ENCODE measurements at regions not wholly inside any gene's neighbourhood (a gene's known extent, or its start where the extent isn't known, plus 50 kb on each side); places are given as distances from the start of the nearest gene placed in this dataset.

GRCh38 chr15:101573951-101574350 is 78.2 kb downstream of the TM2D3 start:
- in situ Hi-C loops (cut with HindIII; ENCODE audit: extremely low pct_ligation_motif_present, low pct_unique_long_range_greater_than_20kb), result no loop called here
- intact Hi-C loops (cut with micrococcal nuclease; ENCODE audit: unreplicated experiment), result no loop called here
- no peaks in the 10 kb centered on the region for H4K20me1 ChIP-seq (ENCODE audit: insufficient read depth, low read length)
- ChIA-PET CTCF (ENCODE audit: low intra/inter-chr PET ratio, low total read pairs) (no interaction called here), POLR2A (no interaction called here)
- no peak overlapping the region for H3K27ac ChIP-seq (ENCODE audit: extremely low read length, insufficient read depth, low read length)
- no peaks in the 10 kb centered on the region for H3K36me3 ChIP-seq (replicated peaks in 1 of 2; ENCODE audit: control insufficient read depth in 1 of 2, insufficient read depth in 2 of 2, low read length in 2 of 2)
- peaks cover 0 to 5% of the 10 kb centered on the region in 2 experiments; a peak in 2 of 5 replicates for H3K27me3 ChIP-seq (ENCODE audit: control insufficient read depth in 1 of 2, insufficient read depth in 2 of 2, low read length in 2 of 2)
- no peak for TF ChIP-seq ZFP36L2 (CRISPR knock-in tag; IDR thresholded peaks at IDR 0.05)
- TF ChIP-seq ZNF800 (CRISPR knock-in tag; IDR thresholded peaks at IDR 0.05), result no peak
- no peak for TF ChIP-seq LBX2 (CRISPR knock-in tag; IDR thresholded peaks at IDR 0.05; ENCODE audit: borderline replicate concordance)
- TF ChIP-seq MAFF (IDR thresholded peaks at IDR 0.05; ENCODE audit: low read depth, low read length), result no peak
- no peak for TF ChIP-seq ZNF746 (CRISPR knock-in tag; IDR thresholded peaks at IDR 0.05)
- TF ChIP-seq RFXAP (CRISPR knock-in tag; IDR thresholded peaks at IDR 0.05; ENCODE audit: borderline replicate concordance), result no peak
- TF ChIP-seq ZNF580 (CRISPR knock-in tag; IDR thresholded peaks at IDR 0.05; ENCODE audit: borderline replicate concordance, low read depth), result no peak
- H3K9me3 ChIP-seq (ENCODE audit: low read length), result no peaks in the 10 kb centered on the region
- no peak overlapping the region for H2AFZ ChIP-seq (ENCODE audit: low read length)
- H3K79me2 ChIP-seq (ENCODE audit: insufficient read depth, low read length), result no peaks in the 10 kb centered on the region
- H3K9ac ChIP-seq (ENCODE audit: insufficient read depth, low read depth, low read length), result no peak overlapping the region
- 62% methylated on average over 3 of the region's 3 CpGs for WGBS (ENCODE audit: low lambda C conversion rate)
- no TSS peak for BruUV-seq (replicated peaks)
- DNase-seq (ENCODE audit: low spot score), result no peak
- FAIRE-seq, result no peak
- H3K4me2 ChIP-seq (ENCODE audit: low read depth, low read length), result no peak overlapping the region
- peaks cover 16% of the 10 kb centered on the region for H3K4me1 ChIP-seq (ENCODE audit: insufficient read depth, low read length)
- no peak overlapping the region for H3K4me3 ChIP-seq (replicated peaks in 1 of 3; ENCODE audit: insufficient read depth in 1 of 3, low read depth in 2 of 3, low read length in 3 of 3)
- ATAC-seq, result no peak

- H3K27me3 ChIP-seq (ENCODE audit: control insufficient read depth in 1 of 2, insufficient read depth in 2 of 2, low read length in 2 of 2), result peaks cover 0 to 10% of the 10 kb centered on the region in 2 experiments; a peak in 1 of 5 replicates
- ATAC-seq (no peak), FAIRE-seq (no peak), DNase-seq (ENCODE audit: low spot score) (no peak)
- no peaks in the 10 kb centered on the region for H3K36me3 ChIP-seq (replicated peaks in 1 of 2; ENCODE audit: control insufficient read depth in 1 of 2, insufficient read depth in 2 of 2, low read length in 2 of 2)
- H3K27ac ChIP-seq (ENCODE audit: extremely low read length, insufficient read depth, low read length), result no peak overlapping the region
- in situ Hi-C loops (cut with HindIII; ENCODE audit: extremely low pct_ligation_motif_present, low pct_unique_long_range_greater_than_20kb), result no loop called here
- H3K79me2 ChIP-seq (ENCODE audit: insufficient read depth, low read length), result no peaks in the 10 kb centered on the region
- BruUV-seq (replicated peaks), result no TSS peak
- no peak overlapping the region for H3K4me3 ChIP-seq (replicated peaks in 1 of 3; ENCODE audit: insufficient read depth in 1 of 3, low read depth in 2 of 3, low read length in 3 of 3)
- ChIA-PET CTCF (ENCODE audit: low intra/inter-chr PET ratio, low total read pairs) (no interaction called here), POLR2A (no interaction called here)
- H2AFZ ChIP-seq (ENCODE audit: low read length), result no peak overlapping the region
- no peak overlapping the region for H3K4me2 ChIP-seq (ENCODE audit: low read depth, low read length)
- intact Hi-C loops (cut with micrococcal nuclease; ENCODE audit: unreplicated experiment), result no loop called here
- no peaks in the 10 kb centered on the region for H3K9me3 ChIP-seq (ENCODE audit: low read length)
- no peaks in the 10 kb centered on the region for H4K20me1 ChIP-seq (ENCODE audit: insufficient read depth, low read length)
- H3K9ac ChIP-seq (ENCODE audit: insufficient read depth, low read depth, low read length), result no peak overlapping the region
- H3K4me1 ChIP-seq (ENCODE audit: insufficient read depth, low read length), result peaks cover 10% of the 10 kb centered on the region
- TF ChIP-seq ZNF350 (CRISPR knock-in tag; IDR thresholded peaks at IDR 0.05; ENCODE audit: borderline replicate concordance, low read depth) (no peak), ZNF577 (CRISPR knock-in tag; IDR thresholded peaks at IDR 0.05; ENCODE audit: borderline replicate concordance, low read depth) (no peak), MIER3 (CRISPR knock-in tag; IDR thresholded peaks at IDR 0.05; ENCODE audit: borderline replicate concordance) (no peak), EP300 (IDR thresholded peaks at IDR 0.05; ENCODE audit: low read depth in 2 of 2, low read length in 2 of 2) (no peak), EP300 (CRISPR knock-in tag; IDR thresholded peaks at IDR 0.05; ENCODE audit: borderline replicate concordance) (no peak), ZNF674 (CRISPR knock-in tag; IDR thresholded peaks at IDR 0.05; ENCODE audit: low read depth) (no peak), CERS6 (CRISPR knock-in tag; IDR thresholded peaks at IDR 0.05) (no peak), ZNF816 (CRISPR knock-in tag; IDR thresholded peaks at IDR 0.05; ENCODE audit: borderline replicate concordance) (no peak), ZNF253 (CRISPR knock-in tag; IDR thresholded peaks at IDR 0.05; ENCODE audit: borderline replicate concordance) (no peak)
Observed at GRCh38 chr15:101570241-101570640, 80.7 kb upstream of the PCSK6 start.
